ENCODE measurements at regions not wholly inside any gene's neighbourhood (a gene's known extent, or its start where the extent isn't known, plus 50 kb on each side); places are given as distances from the start of the nearest gene placed in this dataset.

DNA sequence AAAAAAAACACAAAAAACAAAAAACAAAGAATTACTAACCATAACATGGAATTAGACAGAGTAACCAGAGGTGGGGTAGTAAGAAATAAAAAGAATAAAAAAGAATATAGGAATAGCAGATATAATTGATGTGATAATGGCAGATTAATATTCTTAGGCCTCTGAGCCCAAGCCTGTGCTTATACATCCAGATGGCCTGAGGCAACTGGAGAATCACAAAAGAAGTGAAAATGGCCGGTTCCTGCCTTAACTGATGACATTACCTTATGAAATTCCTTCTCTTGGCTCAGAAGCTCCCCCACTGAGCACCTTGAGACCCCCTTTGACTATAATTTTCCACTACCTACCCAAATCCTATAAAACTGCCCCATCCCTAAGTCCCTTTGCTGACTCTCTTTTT is 95.1 kb upstream of the MSH6 start:
- TF ChIP-seq, protein P1, sequence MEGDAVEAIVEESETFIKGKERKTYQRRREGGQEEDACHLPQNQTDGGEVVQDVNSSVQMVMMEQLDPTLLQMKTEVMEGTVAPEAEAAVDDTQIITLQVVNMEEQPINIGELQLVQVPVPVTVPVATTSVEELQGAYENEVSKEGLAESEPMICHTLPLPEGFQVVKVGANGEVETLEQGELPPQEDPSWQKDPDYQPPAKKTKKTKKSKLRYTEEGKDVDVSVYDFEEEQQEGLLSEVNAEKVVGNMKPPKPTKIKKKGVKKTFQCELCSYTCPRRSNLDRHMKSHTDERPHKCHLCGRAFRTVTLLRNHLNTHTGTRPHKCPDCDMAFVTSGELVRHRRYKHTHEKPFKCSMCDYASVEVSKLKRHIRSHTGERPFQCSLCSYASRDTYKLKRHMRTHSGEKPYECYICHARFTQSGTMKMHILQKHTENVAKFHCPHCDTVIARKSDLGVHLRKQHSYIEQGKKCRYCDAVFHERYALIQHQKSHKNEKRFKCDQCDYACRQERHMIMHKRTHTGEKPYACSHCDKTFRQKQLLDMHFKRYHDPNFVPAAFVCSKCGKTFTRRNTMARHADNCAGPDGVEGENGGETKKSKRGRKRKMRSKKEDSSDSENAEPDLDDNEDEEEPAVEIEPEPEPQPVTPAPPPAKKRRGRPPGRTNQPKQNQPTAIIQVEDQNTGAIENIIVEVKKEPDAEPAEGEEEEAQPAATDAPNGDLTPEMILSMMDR (IDR thresholded peaks at IDR 0.05; ENCODE audit: low read length, missing control alignments) = no peak
- no peak for DNase-seq (ENCODE audit: low read depth)
- H3K4me3 ChIP-seq (replicated peaks; ENCODE audit: low read depth, low read length) = no peak overlapping the region

- DNase-seq (ENCODE audit: low read depth) = no peak
- H3K4me3 ChIP-seq (replicated peaks; ENCODE audit: low read depth, low read length) = no peak overlapping the region
- TF ChIP-seq, protein P1 (IDR thresholded peaks at IDR 0.05; ENCODE audit: low read length, missing control alignments) = no peak
Observed at GRCh38 chr2:47686018-47686417, 96.9 kb upstream of the MSH6 start.

DNA sequence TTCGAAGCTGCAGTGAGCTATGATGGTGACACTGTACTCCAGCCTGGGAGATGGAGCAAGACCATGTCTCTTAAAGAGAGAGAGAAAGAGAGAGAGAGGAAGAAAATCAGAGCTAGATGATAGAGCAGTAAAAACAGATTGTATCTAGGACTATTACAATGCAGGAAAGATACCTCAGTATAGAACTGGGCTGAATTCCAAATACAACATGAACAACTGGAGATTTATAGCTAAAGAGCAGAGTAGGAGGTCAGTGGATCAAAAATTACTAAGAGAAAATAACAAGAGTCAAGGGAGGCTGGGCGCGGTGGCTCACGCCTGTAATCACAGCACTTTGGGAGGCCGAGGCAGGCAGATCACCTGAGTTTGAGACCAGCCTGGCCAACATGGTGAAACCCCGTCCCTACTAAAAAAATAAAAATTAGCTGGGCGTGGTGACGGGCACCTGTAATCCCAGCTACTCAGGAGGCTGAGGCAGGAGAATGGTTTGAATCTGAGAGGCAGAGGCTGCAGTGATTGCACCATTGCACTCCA is 100.7 kb upstream of the MSH6 start:
- no peak overlapping the region for H3K4me3 ChIP-seq (replicated peaks; ENCODE audit: low read depth, low read length)
- no peak for DNase-seq (ENCODE audit: low read depth)
- TF ChIP-seq, protein P1 (IDR thresholded peaks at IDR 0.05; ENCODE audit: low read length, missing control alignments) = no peak

GRCh38 chr2:47676261-47676926 is 105.6 kb upstream of the KCNK12 start:
- no peak for DNase-seq (ENCODE audit: low read depth)
- no peak overlapping the region for H3K4me3 ChIP-seq (replicated peaks; ENCODE audit: low read depth, low read length)
- TF ChIP-seq, protein P1 (IDR thresholded peaks at IDR 0.05; ENCODE audit: low read length, missing control alignments) = no peak

DNA sequence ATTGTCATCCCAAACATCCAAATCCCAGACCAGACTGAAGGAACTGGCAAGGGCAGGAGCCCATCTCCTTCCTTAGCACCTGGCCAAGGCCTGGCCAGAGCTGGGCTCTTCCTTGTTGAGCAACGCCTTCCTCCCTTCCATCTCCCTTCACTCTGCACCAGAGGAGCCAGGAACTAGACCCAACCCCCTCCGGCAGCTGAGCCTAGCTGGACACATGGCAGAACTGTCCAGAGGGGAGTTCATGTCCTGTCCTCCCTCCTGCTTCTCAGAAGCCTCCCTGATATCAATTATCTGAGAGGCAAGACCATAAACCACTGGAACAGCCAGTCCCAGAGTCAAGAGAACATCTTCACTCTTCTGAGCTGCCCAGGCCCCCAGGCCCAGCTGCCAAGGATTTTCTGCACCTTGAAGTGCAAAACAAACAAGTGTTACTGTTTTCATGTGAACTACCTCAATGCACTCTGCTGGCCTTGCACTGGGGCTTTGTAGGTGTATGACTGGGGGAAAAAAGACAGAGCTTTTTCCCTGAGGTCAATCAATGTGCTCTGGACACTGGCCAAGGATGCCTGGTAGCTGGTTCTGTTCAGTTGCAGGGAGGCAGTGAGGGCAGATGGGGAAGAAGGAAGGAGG is 104.5 kb upstream of the KCNK12 start:
- no peak overlapping the region for H3K4me3 ChIP-seq (replicated peaks; ENCODE audit: low read depth, low read length)
- TF ChIP-seq, protein P1 (IDR thresholded peaks at IDR 0.05; ENCODE audit: low read length, missing control alignments) = no peak
- no peak for DNase-seq (ENCODE audit: low read depth)

GRCh38 chr2:47666332-47666731 is 95.5 kb upstream of the KCNK12 start:
- no peak overlapping the region for H3K4me3 ChIP-seq (replicated peaks; ENCODE audit: low read depth, low read length)
- TF ChIP-seq, protein P1 (IDR thresholded peaks at IDR 0.05; ENCODE audit: low read length, missing control alignments) = no peak
- DNase-seq (ENCODE audit: low read depth) = no peak

Data from fibroblast of pulmonary artery (primary cell).